Umbilical cord (tissue), 1 donor: ENCODE measurements at regions not wholly inside any gene's neighbourhood (a gene's known extent, or its start where the extent isn't known, plus 50 kb on each side); places are given as distances from the start of the nearest gene placed in this dataset.

Experiments
- DNase-seq: peaks from one replicate; pipeline ENCODE4 v3.0.0-alpha.2; 2015; ENCODE audit warnings: low spot score

DNA sequence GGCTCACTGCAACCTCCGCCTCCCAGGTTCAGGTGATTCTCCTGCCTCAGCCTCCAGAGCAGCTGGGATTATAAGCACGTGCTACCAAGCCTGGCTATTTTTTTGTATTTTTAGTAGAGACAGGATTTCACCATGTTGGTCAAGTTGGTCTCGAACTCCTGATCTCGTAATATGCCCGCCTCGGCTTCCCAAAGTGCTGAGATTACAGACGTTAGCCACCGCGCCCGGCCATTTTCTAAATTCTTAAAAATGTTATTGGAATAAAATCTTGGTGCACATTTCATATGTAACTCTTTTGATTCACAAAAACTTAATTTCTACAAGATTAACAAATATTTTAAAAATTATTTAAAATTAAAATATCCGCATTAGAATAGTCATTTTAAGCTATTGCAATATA, 1480.3 kb upstream of the SPRY2 start:
- DNase-seq: no peak

DNA sequence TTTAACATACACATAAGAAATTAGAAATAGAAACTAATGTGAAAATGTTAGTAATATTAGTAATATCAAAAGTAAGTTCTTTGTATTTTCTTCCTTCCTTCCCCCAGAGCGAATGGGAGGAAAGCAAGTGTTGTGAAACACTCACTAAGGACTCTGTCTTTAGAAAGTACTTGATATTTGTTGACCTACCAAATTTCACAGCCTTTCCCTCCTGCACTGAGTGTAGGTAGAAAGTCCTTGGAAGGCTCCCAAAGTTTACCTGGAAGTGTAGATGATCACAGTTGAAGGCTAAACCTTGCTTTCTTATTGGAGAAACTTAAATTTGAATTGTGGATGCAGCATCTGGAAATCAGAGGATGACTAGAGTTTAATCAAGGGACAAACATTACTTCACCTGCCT, 1459.5 kb upstream of the SPRY2 start:
- DNase-seq: no peak

DNA sequence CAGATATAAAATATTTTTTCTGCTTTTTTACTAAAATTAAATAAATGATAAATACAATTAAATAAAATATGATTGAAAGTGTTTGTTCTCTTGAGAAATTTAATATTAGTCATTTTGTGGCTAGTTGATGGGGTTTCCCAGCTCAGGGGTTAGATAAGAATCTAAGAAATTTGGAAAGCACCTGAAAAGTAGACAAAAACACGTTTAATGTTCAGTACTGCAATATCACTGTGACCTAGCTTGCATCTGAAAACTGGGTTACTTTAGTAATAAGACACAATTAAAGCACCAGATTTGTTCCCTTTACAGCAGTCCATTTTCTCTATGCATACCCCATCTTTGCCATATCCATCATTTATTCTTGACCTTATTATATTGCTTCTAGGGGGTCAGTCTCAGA, 1454.8 kb upstream of the SPRY2 start:
- no peak for DNase-seq

DNA sequence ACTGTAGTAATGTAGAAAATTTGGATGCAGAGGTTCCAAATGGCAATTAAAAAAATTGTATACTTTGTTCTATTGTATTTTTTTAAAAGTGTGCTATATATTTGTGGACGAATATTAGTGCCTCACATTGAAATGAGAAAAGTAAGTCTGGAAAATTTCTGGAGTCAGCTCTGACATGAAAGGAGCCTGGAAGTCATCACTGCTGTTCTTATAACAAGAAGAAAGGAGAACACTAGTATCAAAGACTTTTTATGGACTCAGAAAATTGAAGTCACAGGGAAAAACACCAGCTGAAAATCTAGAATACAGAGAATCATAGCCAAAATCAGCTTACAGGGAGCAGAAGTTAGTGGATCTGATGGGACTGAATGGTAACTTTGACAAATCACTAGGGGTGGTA, 1450.7 kb upstream of the SPRY2 start:
- DNase-seq: peak; percentile 73

- DNase-seq: no peak
These were observed 1440.5 kb upstream of the SPRY2 start for GRCh38 chr13:81781471-81781870.

- peak; percentile 80 for DNase-seq
These were observed 1439.0 kb upstream of the SPRY2 start for GRCh38 chr13:81779876-81780275.

DNA sequence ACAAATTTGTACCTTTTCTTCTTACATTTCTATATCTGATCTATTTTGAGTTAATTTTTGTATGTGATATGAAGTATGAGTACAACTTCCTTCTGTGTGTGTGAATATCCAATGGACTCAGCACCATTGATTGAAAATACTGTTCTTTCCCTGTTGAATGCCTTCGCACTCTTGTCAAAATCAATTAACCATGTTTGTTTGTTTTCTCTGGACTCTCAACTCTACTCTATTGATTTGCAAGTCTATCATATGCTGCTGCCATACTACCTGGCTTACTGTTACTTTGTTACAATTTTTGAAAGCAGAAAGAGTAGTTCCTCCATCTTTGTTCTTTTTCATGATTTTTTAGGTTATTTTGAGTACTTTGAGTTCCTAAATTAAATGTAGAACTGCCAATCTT, 1437.4 kb upstream of the SPRY2 start:
- no peak for DNase-seq

DNA sequence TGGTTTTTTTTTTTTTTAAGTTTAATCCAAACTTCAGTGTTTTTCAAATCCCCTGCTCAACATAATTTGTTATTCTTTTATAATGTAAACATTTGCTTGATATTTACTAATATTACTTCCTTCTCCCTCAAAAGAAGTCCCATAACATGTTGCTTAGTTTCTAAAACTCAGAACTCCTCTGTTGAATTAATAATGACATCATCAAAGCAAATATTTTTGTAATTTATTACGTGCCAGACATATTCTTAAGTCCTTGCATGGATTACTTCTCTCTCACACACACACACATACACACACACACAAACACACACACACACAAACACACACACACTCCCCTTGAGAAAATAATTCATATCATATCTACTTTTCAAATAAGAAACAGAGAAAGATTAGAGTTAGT, 1432.3 kb upstream of the SPRY2 start:
- no peak for DNase-seq

DNA sequence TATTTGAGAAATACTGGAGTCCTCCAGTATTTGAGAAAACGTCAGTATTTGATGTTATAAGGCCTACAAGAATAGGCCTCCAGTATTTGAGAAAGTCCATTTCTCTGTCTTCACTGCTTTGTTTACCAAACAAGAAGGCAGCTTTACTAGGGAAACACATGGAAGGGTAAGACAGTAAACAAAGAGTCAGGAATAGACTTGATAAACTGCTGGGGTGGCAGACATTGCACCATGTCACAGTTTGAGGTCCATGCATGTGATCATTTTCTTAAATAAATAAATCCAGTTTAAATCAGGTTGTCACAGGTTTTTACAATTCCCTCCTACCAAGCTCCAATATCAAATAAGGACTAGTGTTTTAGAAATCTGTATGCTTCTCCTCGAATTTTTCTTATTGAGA, 1431.0 kb upstream of the SPRY2 start:
- DNase-seq: no peak

DNA sequence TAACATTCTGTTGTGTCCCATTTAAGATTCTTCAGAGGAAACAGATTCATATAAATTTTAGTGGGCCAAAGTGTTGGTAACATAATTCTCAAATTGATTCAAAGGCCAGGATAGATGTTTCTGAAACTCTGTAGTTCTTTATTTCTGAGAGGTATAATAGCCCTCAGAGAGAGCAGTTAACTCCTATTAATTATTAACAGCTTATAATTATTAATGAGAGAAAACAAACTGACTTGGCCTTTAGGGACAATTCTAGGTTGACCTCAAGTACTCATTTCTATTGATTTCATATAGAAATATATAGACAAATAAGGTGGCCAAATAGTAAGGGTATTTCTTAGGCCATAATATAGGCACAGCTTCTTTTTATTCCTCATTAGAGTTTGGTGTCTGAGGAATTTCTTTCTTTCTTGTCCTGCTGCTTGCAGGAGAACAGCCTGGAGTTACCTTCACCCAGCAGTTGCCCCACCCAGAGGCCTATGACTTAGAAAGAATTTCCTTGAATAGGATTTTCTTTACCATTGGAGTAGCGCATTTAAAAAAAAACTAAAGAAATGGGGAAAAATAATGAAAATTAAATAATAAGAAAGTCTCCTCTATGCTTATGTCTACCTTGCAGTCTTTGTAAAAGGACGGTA, 1430.1 kb upstream of the SPRY2 start:
- no peak for DNase-seq

DNA sequence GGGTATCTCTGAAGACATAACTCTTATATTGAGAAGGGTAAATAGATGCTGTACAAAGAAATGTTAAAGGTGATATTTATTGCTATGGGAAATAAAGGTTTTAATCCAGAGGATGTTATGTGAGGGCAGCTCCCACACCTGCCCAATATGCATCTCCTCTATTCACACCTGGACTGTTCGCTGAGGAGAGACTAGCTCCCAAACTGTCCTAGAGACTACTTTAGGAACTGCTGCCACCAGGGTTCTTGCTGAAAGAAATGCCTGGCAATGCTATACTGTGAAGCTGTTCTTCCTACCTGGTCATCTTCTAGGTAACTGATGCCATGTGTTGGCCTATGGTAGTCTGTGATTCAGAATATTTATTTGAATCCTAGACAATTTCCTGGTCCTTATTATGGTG, 1421.5 kb upstream of the SPRY2 start:
- no peak for DNase-seq

- no peak for DNase-seq
These were observed 1419.4 kb upstream of the SPRY2 start for GRCh38 chr13:81760316-81760715.

- no peak for DNase-seq
These were observed 1416.5 kb upstream of the SPRY2 start for GRCh38 chr13:81757348-81757970.

GRCh38 chr13:81745391-81745790, 1404.5 kb upstream of the SPRY2 start:
- no peak for DNase-seq

DNA sequence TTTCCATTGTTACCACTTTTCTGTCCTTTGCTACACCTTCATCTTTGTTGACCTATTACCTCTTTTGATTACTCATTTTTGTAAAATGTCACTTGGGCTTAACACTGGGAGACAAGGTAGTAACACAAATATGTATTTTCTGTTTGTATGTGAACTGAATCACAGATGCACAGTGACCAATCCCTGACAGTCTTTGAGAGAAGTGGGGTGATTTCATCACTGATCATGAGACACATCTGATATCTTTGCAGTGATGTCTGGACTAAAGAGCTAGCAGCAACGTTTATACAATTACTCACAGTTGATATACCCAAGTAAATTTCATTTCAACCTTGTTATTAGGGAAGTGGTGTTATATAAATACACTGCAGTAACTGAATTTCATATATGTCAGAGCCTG, 1397.4 kb upstream of the SPRY2 start:
- no peak for DNase-seq

DNA sequence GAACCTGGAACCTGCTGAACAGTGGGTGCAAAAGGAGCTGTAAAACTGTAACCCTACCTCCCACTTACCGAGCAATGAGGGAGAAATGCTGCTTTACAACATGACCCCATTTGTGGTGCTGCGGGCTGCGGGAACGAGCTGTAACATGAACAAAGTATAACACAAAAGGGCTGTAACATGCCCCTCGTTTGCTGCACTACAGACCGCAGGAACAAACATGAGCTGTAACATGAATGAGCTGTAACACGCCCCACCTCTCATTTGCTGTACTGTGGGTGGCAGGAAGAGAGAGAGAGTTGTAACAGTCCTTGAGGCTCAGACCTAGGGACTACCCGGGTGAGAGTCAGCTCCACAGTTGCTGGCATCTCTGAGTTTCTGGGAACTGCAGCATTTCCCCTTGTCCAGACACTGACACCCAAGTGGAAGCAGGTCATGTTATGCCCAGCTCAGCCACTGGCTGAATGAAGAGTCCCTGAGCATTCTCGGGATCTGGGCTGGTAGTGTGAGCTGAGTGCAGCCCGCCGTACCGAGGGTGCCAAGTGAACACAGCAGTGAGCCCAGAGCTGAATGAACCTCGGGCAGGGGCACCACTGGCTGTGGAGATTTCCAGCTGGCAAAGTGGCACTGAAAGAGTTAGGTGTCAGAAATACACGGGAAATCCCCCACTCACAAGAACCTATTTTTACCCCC, 1385.3 kb upstream of the SPRY2 start:
- no peak for DNase-seq

- no peak for DNase-seq
These were observed 1381.5 kb upstream of the SPRY2 start for GRCh38 chr13:81722456-81722855.

- no peak for DNase-seq
These were observed 1380.5 kb upstream of the SPRY2 start for GRCh38 chr13:81721400-81721799.

DNA sequence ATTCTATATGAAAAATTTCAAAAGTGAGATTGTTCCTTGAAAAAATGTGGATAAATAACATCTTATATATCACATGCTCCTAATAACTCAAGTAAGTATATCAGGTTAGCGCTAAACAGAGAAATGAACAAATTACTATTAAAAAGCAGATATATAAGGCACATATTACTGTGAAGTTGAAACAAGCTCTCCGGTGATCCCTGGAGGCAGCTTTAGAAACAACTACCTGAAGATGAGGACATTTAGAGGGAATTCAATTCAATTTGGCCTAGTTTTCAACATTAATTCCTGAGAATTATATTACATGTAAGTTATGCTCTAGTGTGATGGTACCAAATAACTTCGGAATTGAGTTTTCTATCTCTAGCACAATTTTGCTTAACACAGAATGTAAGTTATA, 1373.6 kb upstream of the SPRY2 start:
- no peak for DNase-seq

- DNase-seq: no peak
These were observed 1372.3 kb upstream of the SPRY2 start for GRCh38 chr13:81713201-81713600.

DNA sequence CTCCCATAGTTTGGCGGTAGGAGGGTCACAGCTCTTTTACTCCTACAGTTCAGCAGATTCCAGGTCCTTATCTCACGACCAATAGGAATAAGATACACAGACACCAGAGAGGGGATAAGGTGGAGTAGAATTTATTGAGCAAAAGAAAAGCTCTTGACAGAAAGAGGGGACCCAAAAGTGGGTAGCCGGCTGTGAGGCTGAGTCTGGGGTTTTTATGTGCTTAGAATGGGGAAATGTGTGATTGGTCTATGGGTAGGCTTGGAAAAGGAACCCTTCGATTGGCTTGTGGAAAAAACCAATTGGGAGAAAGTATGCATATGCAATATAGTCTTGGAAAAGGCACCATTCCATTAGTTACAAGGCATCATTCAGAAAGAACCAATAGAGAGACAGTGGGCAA, 1356.9 kb upstream of the SPRY2 start:
- DNase-seq: no peak

DNA sequence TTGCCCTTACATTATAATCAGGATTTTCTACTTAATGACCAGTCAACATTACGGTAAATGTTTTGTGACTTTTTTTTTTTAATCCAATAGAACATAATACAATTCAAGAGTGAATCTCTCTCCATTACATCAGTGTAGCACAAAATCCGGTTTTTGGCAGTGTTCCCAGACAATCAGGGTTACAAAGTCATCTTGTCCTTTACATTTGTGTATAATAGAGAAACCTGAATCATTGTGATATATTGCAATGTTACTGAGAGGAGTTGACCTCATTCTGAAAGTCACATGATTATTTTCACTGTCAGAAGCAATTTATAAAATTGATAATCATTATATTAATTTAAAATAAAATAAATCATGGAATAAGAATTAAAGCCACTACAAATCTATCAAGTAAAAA, 1346.0 kb upstream of the SPRY2 start:
- DNase-seq: no peak

DNA sequence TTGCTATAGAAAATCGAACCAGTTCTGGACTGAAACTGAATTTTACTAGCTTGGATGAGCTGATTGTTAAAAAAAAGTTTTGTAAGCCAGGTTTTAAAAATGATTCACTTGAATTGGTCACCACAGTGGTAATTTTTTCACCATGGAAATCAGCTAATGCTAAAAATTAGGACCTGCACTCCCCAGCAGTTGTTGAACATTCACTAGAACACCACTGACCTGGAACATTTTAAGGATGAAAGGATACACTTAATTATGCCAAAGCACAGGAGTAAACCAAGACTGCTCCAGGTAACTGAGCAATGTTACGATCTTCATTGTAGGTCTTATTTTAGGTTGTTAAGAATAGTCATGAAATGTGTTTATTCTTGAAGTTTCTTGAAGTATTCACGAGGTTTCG, 1342.6 kb upstream of the SPRY2 start:
- no peak for DNase-seq
